NCI-H2227 treated with DMSO at 0.1 percent for 48 hours (cell line): ENCODE measurements at regions not wholly inside any gene's neighbourhood (a gene's known extent, or its start where the extent isn't known, plus 50 kb on each side); places are given as distances from the start of the nearest gene placed in this dataset.
A peak's percentile ranks its signal among the peaks of the same experiment; 100 is the strongest.

ENCODE experiments used
- DNase-seq: peaks from one replicate; lab custom pipeline; 2025; lab: John Stamatoyannopoulos, UW

- no peak for DNase-seq
Observed at GRCh38 chr2:176814274-176814673, 398.3 kb upstream of the HNRNPA3 start.

- DNase-seq: peak; percentile 66
Observed at GRCh38 chr2:176814740-176815367, 397.7 kb upstream of the HNRNPA3 start.

- DNase-seq: peak; percentile 94
Observed at GRCh38 chr2:176817061-176817565, 395.5 kb upstream of the HNRNPA3 start.

GRCh38 chr2:176818076-176818475 lies 394.5 kb upstream of the HNRNPA3 start:
- no peak for DNase-seq

GRCh38 chr2:176818617-176819016 lies 394.0 kb upstream of the HNRNPA3 start:
- no peak for DNase-seq

- DNase-seq: no peak
Observed at GRCh38 chr2:176819306-176819705, 393.3 kb upstream of the HNRNPA3 start.

GRCh38 chr2:176820371-176820932 lies 392.1 kb upstream of the HNRNPA3 start:
- DNase-seq: no peak

GRCh38 chr2:176821350-176821749 lies 391.2 kb upstream of the HNRNPA3 start:
- no peak for DNase-seq

GRCh38 chr2:176822060-176822459 lies 390.5 kb upstream of the HNRNPA3 start:
- no peak for DNase-seq

GRCh38 chr2:176826356-176826755 lies 386.2 kb upstream of the HNRNPA3 start:
- DNase-seq: no peak

GRCh38 chr2:176826984-176827668 lies 385.5 kb upstream of the HNRNPA3 start:
- DNase-seq: no peak

- DNase-seq: peak; percentile 35
Observed at GRCh38 chr2:176830362-176830761, 382.2 kb upstream of the HNRNPA3 start.

GRCh38 chr2:176832086-176832485 lies 380.5 kb upstream of the HNRNPA3 start:
- DNase-seq: no peak

GRCh38 chr2:176833671-176834070 lies 378.9 kb upstream of the HNRNPA3 start:
- no peak for DNase-seq

GRCh38 chr2:176834226-176834625 lies 378.4 kb upstream of the HNRNPA3 start:
- no peak for DNase-seq

- no peak for DNase-seq
Observed at GRCh38 chr2:176843208-176843607, 369.4 kb upstream of the HNRNPA3 start.

- DNase-seq: no peak
Observed at GRCh38 chr2:176844461-176844860, 368.1 kb upstream of the HNRNPA3 start.

GRCh38 chr2:176845718-176846117 lies 366.9 kb upstream of the HNRNPA3 start:
- DNase-seq: no peak

GRCh38 chr2:176847575-176847974 lies 365.0 kb upstream of the HNRNPA3 start:
- no peak for DNase-seq

- no peak for DNase-seq
Observed at GRCh38 chr2:176848844-176849243, 363.8 kb upstream of the HNRNPA3 start.

GRCh38 chr2:176851200-176851888 lies 361.2 kb upstream of the HNRNPA3 start:
- DNase-seq: no peak

- DNase-seq: no peak
Observed at GRCh38 chr2:176851889-176852483, 360.6 kb upstream of the HNRNPA3 start.
